ENCODE measurements at regions not wholly inside any gene's neighbourhood (a gene's known extent, or its start where the extent isn't known, plus 50 kb on each side); places are given as distances from the start of the nearest gene placed in this dataset.

DNA sequence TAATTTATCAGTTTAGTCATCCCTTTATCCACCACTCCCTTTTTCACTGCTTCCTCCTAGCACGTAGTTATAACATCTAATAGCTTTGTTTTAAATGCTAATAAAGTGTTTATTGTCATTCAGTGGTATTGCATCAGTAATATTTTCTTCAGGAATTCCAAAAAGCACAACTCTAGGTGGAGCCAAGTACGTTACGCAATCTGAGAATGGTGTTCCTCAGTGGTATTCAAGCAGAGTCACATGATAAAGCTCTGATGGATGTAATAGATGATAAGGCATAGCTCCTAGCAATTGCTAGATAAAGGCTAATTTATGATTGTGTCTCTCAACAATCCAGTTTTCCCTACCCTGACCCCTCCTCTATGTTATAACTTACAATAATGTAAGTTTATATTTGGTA is 494.6 kb upstream of the ADGRL4 start:
- Mint-ChIP-seq H3K27me3 (ENCODE audit: low read depth in 3 of 3) (peaks cover 0 to 1% (median 0%) of the 10 kb centered on the region in 3 donors), H3K9me3 (no peaks in the 10 kb centered on the region), H3K36me3 (no peaks in the 10 kb centered on the region), H3K4me1 (no peaks in the 10 kb centered on the region), H3K27ac (no peak overlapping the region), H3K4me3 (no peak overlapping the region)
- Histone ChIP-seq H2AFZ (ENCODE audit: insufficient read depth, low read depth, low read length, poor library complexity, severe bottlenecking) (no peak overlapping the region), H3K9ac (ENCODE audit: insufficient read depth, low read length, poor library complexity, severe bottlenecking) (no peak overlapping the region), H3K27ac (ENCODE audit: low read depth in 1 of 2, low read length in 2 of 2) (no peak overlapping the region), H4K20me1 (ENCODE audit: insufficient read depth, low read length) (no peaks in the 10 kb centered on the region), H3K4me3 (replicated peaks in 1 of 3; ENCODE audit: low read depth in 2 of 3, low read length in 3 of 3) (no peak overlapping the region), H3K4me2 (replicated peaks; ENCODE audit: extremely low read depth, low read length, poor library complexity, severe bottlenecking) (no peak overlapping the region), H3K27me3 (ENCODE audit: control insufficient read depth in 2 of 2, insufficient read depth in 2 of 2, low read length in 2 of 2) (no peaks in the 10 kb centered on the region), H3K9me3 (replicated peaks in 1 of 2; ENCODE audit: control insufficient read depth in 1 of 2, insufficient read depth in 1 of 2, low read length in 2 of 2) (no peaks in the 10 kb centered on the region), H3K36me3 (replicated peaks in 1 of 2; ENCODE audit: control insufficient read depth in 1 of 2, insufficient read depth in 2 of 2, low read length in 2 of 2) (no peaks in the 10 kb centered on the region), H3K4me1 (ENCODE audit: control insufficient read depth in 1 of 2, insufficient read depth in 2 of 2, low read length in 2 of 2) (no peaks in the 10 kb centered on the region), H3K79me2 (ENCODE audit: insufficient read depth, low read length) (no peaks in the 10 kb centered on the region)
- TF ChIP-seq CTCF (IDR thresholded peaks at IDR 0.05): no peak
- intact Hi-C loops (cut with micrococcal nuclease): no loop called here
- whole genome bisulfite sequencing (ENCODE audit: insufficient coverage): no CpG with 5 or more reads among the region's 3 CpGs
- no peak for DNase-seq

GRCh38 chr1:79499541-79499940 is 493.0 kb upstream of the ADGRL4 start:
- Histone ChIP-seq H3K9me3 (replicated peaks in 1 of 2; ENCODE audit: control insufficient read depth in 1 of 2, insufficient read depth in 1 of 2, low read length in 2 of 2) (no peaks in the 10 kb centered on the region), H3K27me3 (ENCODE audit: control insufficient read depth in 2 of 2, insufficient read depth in 2 of 2, low read length in 2 of 2) (no peaks in the 10 kb centered on the region), H3K4me2 (replicated peaks; ENCODE audit: extremely low read depth, low read length, poor library complexity, severe bottlenecking) (no peak overlapping the region), H3K9ac (ENCODE audit: insufficient read depth, low read length, poor library complexity, severe bottlenecking) (no peak overlapping the region), H3K36me3 (replicated peaks in 1 of 2; ENCODE audit: control insufficient read depth in 1 of 2, insufficient read depth in 2 of 2, low read length in 2 of 2) (no peaks in the 10 kb centered on the region), H2AFZ (ENCODE audit: insufficient read depth, low read depth, low read length, poor library complexity, severe bottlenecking) (no peak overlapping the region), H3K27ac (ENCODE audit: low read depth in 1 of 2, low read length in 2 of 2) (no peak overlapping the region), H4K20me1 (ENCODE audit: insufficient read depth, low read length) (no peaks in the 10 kb centered on the region), H3K4me1 (ENCODE audit: control insufficient read depth in 1 of 2, insufficient read depth in 2 of 2, low read length in 2 of 2) (no peaks in the 10 kb centered on the region), H3K4me3 (replicated peaks in 1 of 3; ENCODE audit: low read depth in 2 of 3, low read length in 3 of 3) (no peak overlapping the region), H3K79me2 (ENCODE audit: insufficient read depth, low read length) (no peaks in the 10 kb centered on the region)
- no peak for DNase-seq
- Mint-ChIP-seq H3K4me1 (no peaks in the 10 kb centered on the region), H3K36me3 (no peaks in the 10 kb centered on the region), H3K27me3 (ENCODE audit: low read depth in 3 of 3) (peaks cover 0 to 1% (median 0%) of the 10 kb centered on the region in 3 donors), H3K9me3 (no peaks in the 10 kb centered on the region), H3K4me3 (no peak overlapping the region), H3K27ac (no peak overlapping the region)
- no CpG with 5 or more reads among the region's 1 CpG for WGBS (ENCODE audit: insufficient coverage)
- intact Hi-C loops (cut with micrococcal nuclease): no loop called here
- no peak for TF ChIP-seq CTCF (IDR thresholded peaks at IDR 0.05)
